GM12878 (cell line): ENCODE measurements at regions not wholly inside any gene's neighbourhood (a gene's known extent, or its start where the extent isn't known, plus 50 kb on each side); places are given as distances from the start of the nearest gene placed in this dataset.

ENCODE experiments used
- ATAC-seq: fragments of 200-7000 bp; cut with Tn5 transposase; 3 replicates; pipeline ENCODE4 v1.9.1; 2020; ENCODE audit warnings: mild to moderate bottlenecking, moderate library complexity
- BruUV-seq: library from RNA; stranded (reverse); fragments of 400-500 nt; replicated peaks from 2 replicates; lab custom pipeline; 2021; lab: Mats Ljungman, UMichigan
- CTCF ChIA-PET: fragments of 300-600 bp; sonication (Branson Sonifier 250); formaldehyde crosslinking; extraction: SDS; loops from one replicate; lab custom pipeline; 2021; ENCODE audit warnings: inconsistent platforms; lab: Yijun Ruan, JAX
- POLR2A ChIA-PET: fragments of 350-600 bp; formaldehyde crosslinking; extraction: SDS; loops from one replicate; lab custom pipeline; 2021; ENCODE audit warnings: inconsistent platforms; lab: Charles Lee
- RAD21 ChIA-PET: fragments of 300-600 bp; sonication (Branson Sonifier 250); formaldehyde crosslinking; loops from one replicate; lab custom pipeline; 2023; ENCODE audit warnings: antibody characterized with exemption; ENCODE audit not compliant: unreplicated experiment; lab: Charles Lee
- SMC1A ChIA-PET: fragments of 300-600 bp; sonication (Branson Sonifier 250); formaldehyde crosslinking; loops from one replicate; lab custom pipeline; 2023; ENCODE audit not compliant: unreplicated experiment, uncharacterized antibody; lab: Charles Lee
- DNase-seq: peaks from one replicate; pipeline ENCODE4 v3.0.0-alpha.2; 2011; ENCODE audit warnings: low read depth, low spot score
- FAIRE-seq: peaks from 3 replicates; lab custom pipeline; 2011; peaks lifted over from hg19 to GRCh38; lab: Jason Lieb, UNC
- H2AFZ ChIP-seq: 2 replicates; pipeline ENCODE4 v1.6.0; 2011; ENCODE audit warnings: low read depth, low read length, control low read depth; ENCODE audit not compliant: control insufficient read depth
- H3K27ac ChIP-seq: 2 replicates; pipeline ENCODE4 v1.5.1; 2011; ENCODE audit warnings: control low read depth; ENCODE audit not compliant: control insufficient read depth, insufficient read depth
- H3K27me3 ChIP-seq, 2 experiments: replicated peaks in 1 of 2; 2 replicates each; pipeline versions ENCODE4 v1.6.0 to v1.6.1; 2011; ENCODE audit warnings: low read length in 1 of 2; ENCODE audit not compliant: control insufficient read depth in 2 of 2, insufficient read depth in 2 of 2
- H3K36me3 ChIP-seq, 2 experiments: 2 replicates each; pipeline ENCODE4 v1.5.1; 2011; ENCODE audit warnings: low read length in 1 of 2; ENCODE audit not compliant: control insufficient read depth in 2 of 2, insufficient read depth in 2 of 2
- H3K4me1 ChIP-seq: 2 replicates; pipeline ENCODE4 v1.6.1; 2011; ENCODE audit warnings: mild to moderate bottlenecking, low read length, moderate library complexity, mixed read lengths; ENCODE audit not compliant: control insufficient read depth, insufficient read depth
- H3K4me2 ChIP-seq: 2 replicates; pipeline ENCODE4 v1.6.0; 2011; ENCODE audit warnings: control low read depth; ENCODE audit not compliant: control insufficient read depth, insufficient read depth
- H3K4me3 ChIP-seq: fragments of 200-600 bp; sonication (generic); 2 replicates; pipeline ENCODE4 v1.5.1; 2016
- H3K79me2 ChIP-seq: 2 replicates; pipeline ENCODE4 v1.6.0; 2011; ENCODE audit warnings: low read length; ENCODE audit not compliant: control insufficient read depth, insufficient read depth
- H3K9ac ChIP-seq: 2 replicates; pipeline ENCODE4 v1.8.0; 2011; ENCODE audit warnings: low read length, control low read depth, mixed read lengths; ENCODE audit not compliant: control insufficient read depth, insufficient read depth
- H3K9me3 ChIP-seq: replicated peaks from 3 replicates; pipeline ENCODE4 v1.5.1; 2011; ENCODE audit warnings: mild to moderate bottlenecking, low read length; ENCODE audit not compliant: control insufficient read depth, insufficient read depth
- H4K20me1 ChIP-seq: 2 replicates; pipeline ENCODE4 v1.6.0; 2011; ENCODE audit not compliant: control insufficient read depth, insufficient read depth
- ATF2 ChIP-seq: IDR thresholded peaks from 2 replicates; pipeline ENCODE4 v1.6.1; 2012; ENCODE audit warnings: low read length, inconsistent platforms
- BHLHE40 ChIP-seq, 2 experiments: fragments of 450-650 bp in 1 of 2; IDR thresholded peaks; 2 replicates each; pipeline ENCODE4 v1.6.1; 2011 to 2017; ENCODE audit warnings: low read depth in 2 of 2, borderline replicate concordance in 1 of 2, improper control_type of control experiment in 1 of 2, low read length in 1 of 2, mild to moderate bottlenecking in 1 of 2
- EZH2 ChIP-seq: IDR thresholded peaks from 2 replicates; pipeline ENCODE4 v1.6.1; 2012; ENCODE audit warnings: low read depth, mild to moderate bottlenecking, control low read depth, inconsistent platforms, low read length, borderline replicate concordance; ENCODE audit not compliant: control insufficient read depth
- FOS ChIP-seq: IDR thresholded peaks from 3 replicates; pipeline ENCODE4 v1.6.1; 2011; ENCODE audit warnings: borderline replicate concordance; ENCODE audit not compliant: insufficient read length; ENCODE audit errors: extremely low read depth
- FOXM1 ChIP-seq: IDR thresholded peaks from 2 replicates; pipeline ENCODE4 v1.6.1; 2012; ENCODE audit warnings: low read depth, mild to moderate bottlenecking, inconsistent platforms, low read length, moderate library complexity
- HDAC6 ChIP-seq: fragments of 200-600 bp; sonication (generic); IDR thresholded peaks from one replicate; pipeline ENCODE4 v1.8.0; 2017; ENCODE audit warnings: antibody characterized with exemption; ENCODE audit not compliant: unreplicated experiment
- JUNB ChIP-seq: IDR thresholded peaks from 2 replicates; pipeline ENCODE4 v1.6.1; 2016; ENCODE audit warnings: antibody characterized with exemption, mild to moderate bottlenecking
- MYB ChIP-seq: fragments of 150-350 bp; IDR thresholded peaks from 2 replicates; pipeline ENCODE4 v1.6.1; 2014; ENCODE audit warnings: mild to moderate bottlenecking, low read depth, low read length, borderline replicate concordance
- NBN ChIP-seq: fragments of 450-650 bp; IDR thresholded peaks from 2 replicates; pipeline ENCODE4 v1.6.1; 2016
- POLR2A ChIP-seq: IDR thresholded peaks from 2 replicates; pipeline ENCODE4 v1.6.1; 2011; ENCODE audit warnings: low read depth, mild to moderate bottlenecking, low read length
- SPI1 ChIP-seq: IDR thresholded peaks from 2 replicates; pipeline ENCODE4 v1.6.1; 2011; ENCODE audit warnings: low read depth, mild to moderate bottlenecking, low read length, moderate library complexity, borderline replicate concordance; ENCODE audit not compliant: insufficient read depth
- SRF ChIP-seq, 2 experiments: IDR thresholded peaks; 2 replicates each; pipeline ENCODE4 v1.6.1; 2011; ENCODE audit warnings: low read depth in 2 of 2, low read length in 2 of 2, mild to moderate bottlenecking in 1 of 2, moderate library complexity in 1 of 2
- TAF1 ChIP-seq: IDR thresholded peaks from 2 replicates; pipeline ENCODE4 v1.6.1; 2011; ENCODE audit warnings: mild to moderate bottlenecking, low read depth, low read length, borderline replicate concordance
- TCF3 ChIP-seq: IDR thresholded peaks from 2 replicates; pipeline ENCODE4 v1.6.1; 2012; ENCODE audit warnings: low read depth, mild to moderate bottlenecking, low read length, borderline replicate concordance; ENCODE audit not compliant: insufficient read depth
- TCF7 ChIP-seq: IDR thresholded peaks from 2 replicates; pipeline ENCODE4 v1.6.1; 2014; ENCODE audit warnings: antibody characterized with exemption, borderline replicate concordance
- ZNF207 ChIP-seq: fragments of 450-650 bp; IDR thresholded peaks from 2 replicates; pipeline ENCODE4 v1.6.1; 2014; ENCODE audit warnings: antibody characterized with exemption, mild to moderate bottlenecking, borderline replicate concordance
- WGBS: methylation state at CpG from one replicate; pipeline ENCODE4 v1.1.6; 2016; ENCODE audit warnings: low lambda C conversion rate; ENCODE audit not compliant: insufficient replicate concordance, insufficient coverage; ENCODE audit errors: missing lambda C conversion rate; 5-methylcytosine and 5-hydroxymethylcytosine counted together
- in situ Hi-C: fragments of 300-500 bp; cut with MboI; formaldehyde crosslinking; loops from 9 replicates; pipeline ENCODE4 v1.14.3; 2018; ENCODE audit warnings: mixed read lengths
- intact Hi-C: fragments of 100-400 bp; cut with micrococcal nuclease; formaldehyde crosslinking; loops from one replicate; pipeline ENCODE4 v1.14.2; 2022; ENCODE audit not compliant: unreplicated experiment
- TF ChIP-seq, protein P1 (sequence below): fragments of 450-650 bp; IDR thresholded peaks from 2 replicates; pipeline ENCODE4 v1.6.1; 2016; ENCODE audit warnings: mild to moderate bottlenecking, moderate library complexity, borderline replicate concordance
- TF ChIP-seq, protein P2 (sequence below): fragments of 450-650 bp; IDR thresholded peaks from 2 replicates; pipeline ENCODE4 v1.6.1; 2018; ENCODE audit warnings: borderline replicate concordance, mild to moderate bottlenecking; ENCODE audit not compliant: partially characterized antibody

DNA sequence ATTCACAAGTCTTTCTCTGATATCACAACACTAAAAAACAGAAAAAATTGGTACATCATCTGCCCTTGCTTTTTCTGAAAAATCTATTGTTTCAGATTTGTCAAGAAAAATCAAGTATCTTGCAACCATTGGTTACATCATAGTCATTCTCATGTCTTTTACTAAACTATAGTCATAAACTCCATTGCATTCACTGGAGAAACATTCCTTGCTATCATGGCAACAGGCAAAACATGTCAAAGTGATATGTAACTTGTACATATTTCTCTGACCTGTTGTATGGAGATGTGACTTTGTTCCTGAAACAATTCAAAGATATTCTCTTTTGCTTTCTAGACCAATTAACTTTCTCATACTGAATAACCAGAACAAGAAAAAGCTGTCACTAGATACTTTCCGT lies 121.9 kb upstream of the ANK2 start:
- Histone ChIP-seq H3K4me2 (no peak overlapping the region), H2AFZ (no peak overlapping the region), H3K4me3 (no peak overlapping the region), H3K36me3 (no peaks in the 10 kb centered on the region), H3K9me3 (no peaks in the 10 kb centered on the region; the same call in 2 of the 3 replicates), H3K27me3 (no peaks in the 10 kb centered on the region), H3K4me1 (no peaks in the 10 kb centered on the region), H4K20me1 (no peaks in the 10 kb centered on the region), H3K79me2 (no peaks in the 10 kb centered on the region), H3K27ac (no peak overlapping the region), H3K9ac (no peak overlapping the region)
- DNase-seq (no peak), FAIRE-seq (no peak), ATAC-seq (no peak)
- no TSS peak for BruUV-seq
- CTCF ChIA-PET, result interaction anchor here (1.7 to 8.1 kb wide), 3 partner anchors 11 to 74 kb away, joined by 4 to 77 read pairs (median 4); no protein-coding TSS in a partner anchor
- 94% methylated on average over 1 of the region's 1 CpG for WGBS
- RAD21 ChIA-PET, result interaction anchor here (1.8 kb wide), 1 partner anchor 11 kb away, joined by 5 read pairs; no protein-coding TSS in a partner anchor
- SMC1A ChIA-PET, result interaction anchor here (1.3 to 1.7 kb wide), 4 partner anchors 10 to 31 kb away, joined by 3 to 5 read pairs (median 4); no protein-coding TSS in a partner anchor
- in situ Hi-C loops (no loop called here), intact Hi-C loops (no loop called here)
- POLR2A ChIA-PET, result no interaction called here
- TF ChIP-seq, protein P1, sequence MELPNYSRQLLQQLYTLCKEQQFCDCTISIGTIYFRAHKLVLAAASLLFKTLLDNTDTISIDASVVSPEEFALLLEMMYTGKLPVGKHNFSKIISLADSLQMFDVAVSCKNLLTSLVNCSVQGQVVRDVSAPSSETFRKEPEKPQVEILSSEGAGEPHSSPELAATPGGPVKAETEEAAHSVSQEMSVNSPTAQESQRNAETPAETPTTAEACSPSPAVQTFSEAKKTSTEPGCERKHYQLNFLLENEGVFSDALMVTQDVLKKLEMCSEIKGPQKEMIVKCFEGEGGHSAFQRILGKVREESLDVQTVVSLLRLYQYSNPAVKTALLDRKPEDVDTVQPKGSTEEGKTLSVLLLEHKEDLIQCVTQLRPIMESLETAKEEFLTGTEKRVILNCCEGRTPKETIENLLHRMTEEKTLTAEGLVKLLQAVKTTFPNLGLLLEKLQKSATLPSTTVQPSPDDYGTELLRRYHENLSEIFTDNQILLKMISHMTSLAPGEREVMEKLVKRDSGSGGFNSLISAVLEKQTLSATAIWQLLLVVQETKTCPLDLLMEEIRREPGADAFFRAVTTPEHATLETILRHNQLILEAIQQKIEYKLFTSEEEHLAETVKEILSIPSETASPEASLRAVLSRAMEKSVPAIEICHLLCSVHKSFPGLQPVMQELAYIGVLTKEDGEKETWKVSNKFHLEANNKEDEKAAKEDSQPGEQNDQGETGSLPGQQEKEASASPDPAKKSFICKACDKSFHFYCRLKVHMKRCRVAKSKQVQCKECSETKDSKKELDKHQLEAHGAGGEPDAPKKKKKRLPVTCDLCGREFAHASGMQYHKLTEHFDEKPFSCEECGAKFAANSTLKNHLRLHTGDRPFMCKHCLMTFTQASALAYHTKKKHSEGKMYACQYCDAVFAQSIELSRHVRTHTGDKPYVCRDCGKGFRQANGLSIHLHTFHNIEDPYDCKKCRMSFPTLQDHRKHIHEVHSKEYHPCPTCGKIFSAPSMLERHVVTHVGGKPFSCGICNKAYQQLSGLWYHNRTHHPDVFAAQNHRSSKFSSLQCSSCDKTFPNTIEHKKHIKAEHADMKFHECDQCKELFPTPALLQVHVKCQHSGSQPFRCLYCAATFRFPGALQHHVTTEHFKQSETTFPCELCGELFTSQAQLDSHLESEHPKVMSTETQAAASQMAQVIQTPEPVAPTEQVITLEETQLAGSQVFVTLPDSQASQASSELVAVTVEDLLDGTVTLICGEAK, result no peak
- TF ChIP-seq HDAC6 (no peak), TCF7 (no peak), BHLHE40 (IDR thresholded peaks at IDR 0.05; ENCODE audit: borderline replicate concordance in 1 of 2, low read depth in 2 of 2, low read length in 1 of 2) (no peak), ZNF207 (no peak), MYB (no peak), TCF3 (no peak), FOS (no peak), EZH2 (no peak), POLR2A (no peak), SPI1 (no peak), ATF2 (no peak), NBN (no peak), SRF (IDR thresholded peaks at IDR 0.05; ENCODE audit: low read depth in 2 of 2, low read length in 2 of 2) (no peak), TAF1 (no peak), JUNB (no peak), FOXM1 (no peak)
- TF ChIP-seq, protein P2, sequence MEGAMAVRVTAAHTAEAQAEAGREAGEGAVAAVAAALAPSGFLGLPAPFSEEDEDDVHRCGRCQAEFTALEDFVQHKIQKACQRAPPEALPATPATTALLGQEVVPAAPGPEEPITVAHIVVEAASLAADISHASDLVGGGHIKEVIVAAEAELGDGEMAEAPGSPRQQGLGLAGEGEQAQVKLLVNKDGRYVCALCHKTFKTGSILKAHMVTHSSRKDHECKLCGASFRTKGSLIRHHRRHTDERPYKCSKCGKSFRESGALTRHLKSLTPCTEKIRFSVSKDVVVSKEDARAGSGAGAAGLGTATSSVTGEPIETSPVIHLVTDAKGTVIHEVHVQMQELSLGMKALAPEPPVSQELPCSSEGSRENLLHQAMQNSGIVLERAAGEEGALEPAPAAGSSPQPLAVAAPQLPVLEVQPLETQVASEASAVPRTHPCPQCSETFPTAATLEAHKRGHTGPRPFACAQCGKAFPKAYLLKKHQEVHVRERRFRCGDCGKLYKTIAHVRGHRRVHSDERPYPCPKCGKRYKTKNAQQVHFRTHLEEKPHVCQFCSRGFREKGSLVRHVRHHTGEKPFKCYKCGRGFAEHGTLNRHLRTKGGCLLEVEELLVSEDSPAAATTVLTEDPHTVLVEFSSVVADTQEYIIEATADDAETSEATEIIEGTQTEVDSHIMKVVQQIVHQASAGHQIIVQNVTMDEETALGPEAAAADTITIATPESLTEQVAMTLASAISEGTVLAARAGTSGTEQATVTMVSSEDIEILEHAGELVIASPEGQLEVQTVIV, result no peak
